ENCODE measurements at regions not wholly inside any gene's neighbourhood (a gene's known extent, or its start where the extent isn't known, plus 50 kb on each side); places are given as distances from the start of the nearest gene placed in this dataset.

GRCh38 chr1:223445402-223445801 is 52.2 kb downstream of the CCDC185 start:
- in situ Hi-C loops (cut with HindIII; ENCODE audit: low sequenced_read_pairs) = no loop called here
- TF ChIP-seq CTCF (IDR thresholded peaks at IDR 0.05; ENCODE audit: low read depth, low read length, missing control alignments) = no peak
- H3K4me3 ChIP-seq (ENCODE audit: low read depth, low read length) = no peak overlapping the region
- no peak for DNase-seq (ENCODE audit: low read depth)

- DNase-seq (ENCODE audit: low read depth) = no peak
- in situ Hi-C loops (cut with HindIII; ENCODE audit: low sequenced_read_pairs) = no loop called here
- H3K4me3 ChIP-seq (ENCODE audit: low read depth, low read length) = no peak overlapping the region
- TF ChIP-seq CTCF (IDR thresholded peaks at IDR 0.05; ENCODE audit: low read depth, low read length, missing control alignments) = no peak
Measured at GRCh38 chr1:223453902-223454301, 60.7 kb downstream of the CCDC185 start.

GRCh38 chr1:223454959-223455358 is 61.7 kb downstream of the CCDC185 start:
- no peak for TF ChIP-seq CTCF (IDR thresholded peaks at IDR 0.05; ENCODE audit: low read depth, low read length, missing control alignments)
- in situ Hi-C loops (cut with HindIII; ENCODE audit: low sequenced_read_pairs) = no loop called here
- DNase-seq (ENCODE audit: low read depth) = no peak
- no peak overlapping the region for H3K4me3 ChIP-seq (ENCODE audit: low read depth, low read length)

- in situ Hi-C loops (cut with HindIII; ENCODE audit: low sequenced_read_pairs) = no loop called here
Measured at GRCh38 chr1:223455470-223455869, 62.3 kb downstream of the CCDC185 start.

GRCh38 chr1:223456747-223457146 is 63.5 kb downstream of the CCDC185 start:
- TF ChIP-seq CTCF (IDR thresholded peaks at IDR 0.05; ENCODE audit: low read depth, low read length, missing control alignments) = no peak
- no peak overlapping the region for H3K4me3 ChIP-seq (ENCODE audit: low read depth, low read length)
- in situ Hi-C loops (cut with HindIII; ENCODE audit: low sequenced_read_pairs) = no loop called here
- no peak for DNase-seq (ENCODE audit: low read depth)

More at GRCh38 chr1:223455470-223455869, 62.3 kb downstream of the CCDC185 start:
- no peak overlapping the region for H3K4me3 ChIP-seq (ENCODE audit: low read depth, low read length)
- no peak for TF ChIP-seq CTCF (IDR thresholded peaks at IDR 0.05; ENCODE audit: low read depth, low read length, missing control alignments)
- no peak for DNase-seq (ENCODE audit: low read depth)

- H3K4me3 ChIP-seq (ENCODE audit: low read depth, low read length) = no peak overlapping the region
- no peak for DNase-seq (ENCODE audit: low read depth)
- TF ChIP-seq CTCF (IDR thresholded peaks at IDR 0.05; ENCODE audit: low read depth, low read length, missing control alignments) = no peak
- in situ Hi-C loops (cut with HindIII; ENCODE audit: low sequenced_read_pairs) = no loop called here
Measured at GRCh38 chr1:223460566-223461189, 67.5 kb downstream of the CCDC185 start.

Measured in astrocyte of the cerebellum (primary cell).